Trophoblast cell (in vitro differentiated cells and primary cell): ENCODE measurements at regions not wholly inside any gene's neighbourhood (a gene's known extent, or its start where the extent isn't known, plus 50 kb on each side); places are given as distances from the start of the nearest gene placed in this dataset.

Experiments used
- DNase-seq, 2 donors: peaks; one replicate each; pipeline ENCODE4 v3.0.0-alpha.2; 2016
- H2AFZ ChIP-seq: 2 replicates; pipeline ENCODE4 v1.6.1; 2013; ENCODE audit warnings: low read length, moderate library complexity, mild to moderate bottlenecking; ENCODE audit not compliant: insufficient read depth, poor library complexity
- H2AK5ac ChIP-seq: 2 replicates; pipeline ENCODE4 v1.6.1; 2013; ENCODE audit warnings: mild to moderate bottlenecking, low read length
- H2BK120ac ChIP-seq: 2 replicates; pipeline ENCODE4 v1.6.1; 2013; ENCODE audit warnings: low read length, mild to moderate bottlenecking, moderate library complexity; ENCODE audit not compliant: insufficient read depth, poor library complexity
- H2BK12ac ChIP-seq: 2 replicates; pipeline ENCODE4 v1.6.1; 2013; ENCODE audit warnings: mild to moderate bottlenecking, low read length, moderate library complexity
- H2BK5ac ChIP-seq: 2 replicates; pipeline ENCODE4 v1.6.1; 2013; ENCODE audit warnings: low read length, low read depth, moderate library complexity, mild to moderate bottlenecking; ENCODE audit not compliant: poor library complexity
- H3K14ac ChIP-seq: 2 replicates; pipeline ENCODE4 v1.6.1; 2013; ENCODE audit warnings: mild to moderate bottlenecking, low read length
- H3K18ac ChIP-seq: 2 replicates; pipeline ENCODE4 v1.6.1; 2013; ENCODE audit warnings: mild to moderate bottlenecking, low read length
- H3K23ac ChIP-seq: 2 replicates; pipeline ENCODE4 v1.6.1; 2013; ENCODE audit warnings: low read length
- H3K27ac ChIP-seq: 2 replicates; pipeline ENCODE4 v1.5.1; 2013; ENCODE audit warnings: low read depth, mild to moderate bottlenecking, inconsistent platforms, low read length, moderate library complexity
- H3K27me3 ChIP-seq: 2 replicates; pipeline ENCODE4 v1.6.1; 2013; ENCODE audit warnings: inconsistent platforms, mild to moderate bottlenecking, low read length, moderate library complexity; ENCODE audit not compliant: insufficient read depth
- H3K36me3 ChIP-seq, 2 experiments: 1 replicate in 1 of 2; 2 replicates in 1 of 2; pipeline ENCODE4 v1.6.1; 2013; ENCODE audit warnings: low read length in 2 of 2, mild to moderate bottlenecking in 2 of 2, moderate library complexity in 1 of 2; ENCODE audit not compliant: insufficient read depth in 2 of 2, control insufficient read depth in 1 of 2
- H3K4ac ChIP-seq: 2 replicates; pipeline ENCODE4 v1.6.1; 2013; ENCODE audit warnings: low read depth, mild to moderate bottlenecking, low read length, moderate library complexity
- H3K4me1 ChIP-seq, 2 experiments: 1 replicate in 1 of 2; 2 replicates in 1 of 2; pipeline ENCODE4 v1.6.1; 2013; ENCODE audit warnings: low read length in 2 of 2, mild to moderate bottlenecking in 2 of 2, moderate library complexity in 1 of 2; ENCODE audit not compliant: insufficient read depth in 2 of 2, control insufficient read depth in 1 of 2
- H3K4me2 ChIP-seq: 2 replicates; pipeline ENCODE4 v1.6.1; 2013; ENCODE audit warnings: inconsistent platforms, mild to moderate bottlenecking, low read length, moderate library complexity
- H3K4me3 ChIP-seq: 2 replicates; pipeline ENCODE4 v1.5.1; 2013; ENCODE audit warnings: mild to moderate bottlenecking, low read depth, low read length, inconsistent platforms
- H3K79me1 ChIP-seq: one replicate; pipeline ENCODE4 v1.6.1; 2013; ENCODE audit warnings: low read length
- H3K79me2 ChIP-seq: 2 replicates; pipeline ENCODE4 v1.6.1; 2013; ENCODE audit warnings: low read length, mild to moderate bottlenecking; ENCODE audit not compliant: control insufficient read depth, insufficient read depth, poor library complexity
- H3K9ac ChIP-seq: 2 replicates; pipeline ENCODE4 v1.6.1; 2013; ENCODE audit warnings: mild to moderate bottlenecking, low read length
- H3K9me3 ChIP-seq: 2 replicates; pipeline ENCODE4 v1.6.1; 2013; ENCODE audit warnings: low read depth, mild to moderate bottlenecking, control low read depth, inconsistent platforms, low read length; ENCODE audit not compliant: insufficient read depth
- H4K12ac ChIP-seq: 2 replicates; pipeline ENCODE4 v1.6.1; 2013; ENCODE audit warnings: low read depth, mild to moderate bottlenecking, low read length, moderate library complexity
- H4K8ac ChIP-seq: 2 replicates; pipeline ENCODE4 v1.6.1; 2013; ENCODE audit warnings: low read depth, mild to moderate bottlenecking, low read length, moderate library complexity
- H4K91ac ChIP-seq: one replicate; pipeline ENCODE4 v1.6.1; 2013; ENCODE audit warnings: low read depth, mild to moderate bottlenecking, low read length, moderate library complexity
- WGBS: extraction: QIAGEN DNeasy Blood & Tissue Kit; methylation state at CpG from one replicate; pipeline ENCODE4 v1.1.7; 2013; ENCODE audit warnings: missing lambda C conversion rate; ENCODE audit not compliant: insufficient read length, insufficient coverage; ENCODE audit errors: extremely low coverage; 5-methylcytosine and 5-hydroxymethylcytosine counted together

DNA sequence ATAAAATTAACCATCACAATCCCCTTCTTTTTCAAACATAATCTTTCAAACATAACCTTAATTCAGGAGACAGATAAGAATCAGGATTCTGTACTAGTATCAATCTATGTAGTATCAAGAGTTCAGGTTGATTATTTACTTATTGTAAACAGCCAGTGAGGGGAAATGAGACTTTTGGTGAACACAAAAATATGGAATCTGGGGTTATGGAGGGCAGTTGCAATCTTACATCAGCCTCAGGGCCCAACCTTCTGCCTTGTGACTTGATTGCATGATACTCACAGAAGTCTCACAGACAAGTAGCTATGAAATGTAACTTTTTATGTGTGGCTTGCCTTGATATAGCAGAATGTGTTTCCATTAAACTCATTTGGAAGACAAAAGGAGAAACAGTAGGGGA lies 262.7 kb upstream of the THSD7B start:
- H2BK120ac ChIP-seq = no peak overlapping the region
- H3K4me2 ChIP-seq = no peak overlapping the region
- H3K27ac ChIP-seq = no peak overlapping the region
- H3K4me1 ChIP-seq = no peaks in the 10 kb centered on the region
- no peak overlapping the region for H2BK12ac ChIP-seq
- H2BK5ac ChIP-seq = no peak overlapping the region
- H3K27me3 ChIP-seq = peaks cover 2% of the 10 kb centered on the region
- no peak overlapping the region for H4K8ac ChIP-seq
- no peaks in the 10 kb centered on the region for H3K36me3 ChIP-seq
- H2AFZ ChIP-seq = no peak overlapping the region
- H2AK5ac ChIP-seq = no peak overlapping the region
- DNase-seq = no peak
- no peaks in the 10 kb centered on the region for H3K79me2 ChIP-seq
- H4K12ac ChIP-seq = no peak overlapping the region
- H3K23ac ChIP-seq = no peak overlapping the region
- H3K18ac ChIP-seq = no peak overlapping the region
- H3K9me3 ChIP-seq = no peaks in the 10 kb centered on the region
- no peak overlapping the region for H3K14ac ChIP-seq
- H3K79me1 ChIP-seq = no peaks in the 10 kb centered on the region
- H4K91ac ChIP-seq = no peak overlapping the region
- H3K4ac ChIP-seq = no peak overlapping the region
- H3K4me3 ChIP-seq = no peak overlapping the region
- H3K9ac ChIP-seq = no peak overlapping the region

DNA sequence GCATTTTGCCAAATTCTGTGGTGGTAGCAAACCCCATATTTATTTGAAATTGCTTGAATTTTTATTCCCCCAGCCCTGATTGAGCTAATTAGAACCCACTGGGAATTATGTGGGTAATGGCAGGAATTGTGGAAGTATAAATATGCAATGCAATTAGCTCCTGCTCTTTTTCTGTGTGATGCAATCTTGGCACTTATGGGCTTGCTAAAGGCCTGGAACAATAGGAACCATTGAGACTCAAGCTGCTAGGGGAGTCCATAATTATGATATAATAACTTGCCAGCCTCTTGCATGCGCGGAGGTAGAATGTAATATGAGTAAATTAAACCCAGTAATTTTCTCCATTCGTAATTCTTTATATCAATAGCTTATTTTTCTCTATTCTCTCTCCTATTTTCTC lies 267.6 kb upstream of the THSD7B start:
- H3K4me2 ChIP-seq = no peak overlapping the region
- no peak overlapping the region for H3K14ac ChIP-seq
- no peak overlapping the region for H3K27ac ChIP-seq
- H3K79me1 ChIP-seq = no peaks in the 10 kb centered on the region
- H2BK5ac ChIP-seq = no peak overlapping the region
- H3K9me3 ChIP-seq = no peaks in the 10 kb centered on the region
- no peak overlapping the region for H4K12ac ChIP-seq
- no peak overlapping the region for H3K4me3 ChIP-seq
- DNase-seq = no peak
- no CpG with 5 or more reads among the region's 3 CpGs for WGBS
- no peak overlapping the region for H2AFZ ChIP-seq
- H2BK12ac ChIP-seq = no peak overlapping the region
- no peak overlapping the region for H2AK5ac ChIP-seq
- H3K4me1 ChIP-seq = no peaks in the 10 kb centered on the region
- H3K79me2 ChIP-seq = no peaks in the 10 kb centered on the region
- H3K4ac ChIP-seq = no peak overlapping the region
- no peak overlapping the region for H3K23ac ChIP-seq
- H4K91ac ChIP-seq = no peak overlapping the region
- no peak overlapping the region for H4K8ac ChIP-seq
- H3K27me3 ChIP-seq = no peaks in the 10 kb centered on the region
- no peaks in the 10 kb centered on the region for H3K36me3 ChIP-seq
- no peak overlapping the region for H2BK120ac ChIP-seq
- no peak overlapping the region for H3K9ac ChIP-seq
- H3K18ac ChIP-seq = no peak overlapping the region

DNA sequence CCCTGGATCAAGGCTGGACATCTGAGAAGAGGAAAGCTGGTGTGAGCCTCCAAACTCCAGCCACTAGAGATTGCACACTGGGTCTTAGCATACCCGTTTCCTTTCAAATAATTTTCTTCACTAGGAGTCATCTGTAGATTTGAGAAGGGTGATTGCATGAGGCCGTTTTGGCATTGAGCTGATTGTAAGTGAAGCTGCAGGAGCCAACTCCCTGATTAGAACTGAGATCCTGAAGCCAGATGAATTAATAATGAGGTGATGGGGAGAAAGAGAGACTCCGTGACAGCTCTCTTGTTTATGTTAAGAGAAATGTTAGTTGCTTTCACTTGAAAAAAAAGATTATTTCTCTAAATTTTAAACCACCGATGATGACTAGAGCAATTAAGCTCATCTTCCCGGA lies 268.4 kb upstream of the THSD7B start:
- no peak overlapping the region for H2BK5ac ChIP-seq
- DNase-seq = no peak
- no peak overlapping the region for H2BK12ac ChIP-seq
- H3K36me3 ChIP-seq = no peaks in the 10 kb centered on the region
- no peak overlapping the region for H3K4ac ChIP-seq
- H4K8ac ChIP-seq = no peak overlapping the region
- H2BK120ac ChIP-seq = no peak overlapping the region
- no peak overlapping the region for H3K14ac ChIP-seq
- no peaks in the 10 kb centered on the region for H3K4me1 ChIP-seq
- no peaks in the 10 kb centered on the region for H3K27me3 ChIP-seq
- H3K18ac ChIP-seq = no peak overlapping the region
- H3K23ac ChIP-seq = no peak overlapping the region
- no peak overlapping the region for H4K12ac ChIP-seq
- no CpG with 5 or more reads among the region's 5 CpGs for WGBS
- H3K79me2 ChIP-seq = no peaks in the 10 kb centered on the region
- no peak overlapping the region for H2AFZ ChIP-seq
- H3K79me1 ChIP-seq = no peaks in the 10 kb centered on the region
- no peak overlapping the region for H3K9ac ChIP-seq
- no peak overlapping the region for H2AK5ac ChIP-seq
- H3K9me3 ChIP-seq = no peaks in the 10 kb centered on the region
- H3K27ac ChIP-seq = no peak overlapping the region
- H3K4me2 ChIP-seq = no peak overlapping the region
- no peak overlapping the region for H4K91ac ChIP-seq
- no peak overlapping the region for H3K4me3 ChIP-seq

DNA sequence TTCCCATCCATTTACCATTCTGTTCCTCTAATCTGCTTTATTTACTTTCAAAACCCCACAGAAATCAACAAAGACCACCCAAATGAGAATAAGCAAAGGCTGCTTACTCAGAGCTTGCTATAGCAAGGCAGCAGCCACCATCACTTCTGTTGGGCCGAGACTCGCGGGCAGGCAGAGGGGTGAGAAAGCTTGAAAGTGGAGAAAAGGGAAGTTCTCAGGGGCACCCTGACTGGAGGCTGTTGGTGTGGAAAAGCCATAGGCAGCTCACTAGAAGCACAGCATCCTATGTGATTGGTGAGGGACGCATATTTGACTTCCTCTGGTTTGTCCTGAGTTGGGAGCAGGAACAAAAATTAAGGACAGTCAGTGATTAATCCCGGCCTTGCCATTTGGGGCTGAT lies 269.7 kb upstream of the THSD7B start:
- H3K27ac ChIP-seq = no peak overlapping the region
- no peak overlapping the region for H2AFZ ChIP-seq
- no peaks in the 10 kb centered on the region for H3K27me3 ChIP-seq
- H3K79me2 ChIP-seq = no peaks in the 10 kb centered on the region
- H3K36me3 ChIP-seq = no peaks in the 10 kb centered on the region
- H2BK5ac ChIP-seq = no peak overlapping the region
- no peaks in the 10 kb centered on the region for H3K9me3 ChIP-seq
- no peaks in the 10 kb centered on the region for H3K4me1 ChIP-seq
- H3K9ac ChIP-seq = no peak overlapping the region
- H3K79me1 ChIP-seq = no peaks in the 10 kb centered on the region
- no peak overlapping the region for H2BK12ac ChIP-seq
- H3K23ac ChIP-seq = no peak overlapping the region
- no CpG with 5 or more reads among the region's 5 CpGs for WGBS
- no peak overlapping the region for H4K12ac ChIP-seq
- H3K18ac ChIP-seq = no peak overlapping the region
- H3K4me2 ChIP-seq = no peak overlapping the region
- no peak overlapping the region for H2AK5ac ChIP-seq
- no peak overlapping the region for H4K8ac ChIP-seq
- H3K4me3 ChIP-seq = no peak overlapping the region
- no peak overlapping the region for H3K4ac ChIP-seq
- no peak overlapping the region for H4K91ac ChIP-seq
- H3K14ac ChIP-seq = no peak overlapping the region
- no peak overlapping the region for H2BK120ac ChIP-seq
- no peak for DNase-seq

DNA sequence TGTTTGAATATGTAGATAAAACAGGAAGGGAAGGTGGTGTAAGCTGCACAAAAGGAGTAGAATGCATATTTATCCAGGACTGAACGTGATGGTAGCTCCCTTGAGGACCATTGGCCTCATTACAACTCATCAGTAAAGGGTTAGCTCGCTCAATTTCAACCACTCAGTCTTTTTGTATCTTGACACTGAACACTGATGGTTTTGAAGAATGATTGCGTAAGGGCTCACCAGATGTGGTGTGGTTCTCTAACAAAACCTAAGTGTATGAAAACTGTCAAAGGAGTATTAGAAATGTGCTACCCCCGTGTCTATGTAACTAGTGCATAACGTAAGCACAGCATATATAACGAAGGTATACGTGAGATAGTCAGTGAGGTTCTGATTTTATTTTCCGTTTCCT lies 272.4 kb upstream of the THSD7B start:
- Histone ChIP-seq H3K79me1 (no peaks in the 10 kb centered on the region), H4K91ac (no peak overlapping the region), H3K4me2 (no peak overlapping the region), H2AFZ (no peak overlapping the region), H3K4me1 (no peaks in the 10 kb centered on the region), H3K4ac (no peak overlapping the region), H3K9me3 (no peaks in the 10 kb centered on the region), H3K23ac (no peak overlapping the region), H3K14ac (no peak overlapping the region), H3K27ac (no peak overlapping the region), H3K36me3 (no peaks in the 10 kb centered on the region), H3K4me3 (no peak overlapping the region), H2BK120ac (no peak overlapping the region), H4K12ac (no peak overlapping the region), H3K9ac (no peak overlapping the region), H4K8ac (no peak overlapping the region), H2BK5ac (no peak overlapping the region), H3K18ac (no peak overlapping the region), H2BK12ac (no peak overlapping the region), H2AK5ac (no peak overlapping the region), H3K27me3 (no peaks in the 10 kb centered on the region), H3K79me2 (no peaks in the 10 kb centered on the region)
- no CpG with 5 or more reads among the region's 8 CpGs for WGBS
- DNase-seq = no peak
